ENCODE measurements at regions not wholly inside any gene's neighbourhood (a gene's known extent, or its start where the extent isn't known, plus 50 kb on each side); places are given as distances from the start of the nearest gene placed in this dataset.

DNA sequence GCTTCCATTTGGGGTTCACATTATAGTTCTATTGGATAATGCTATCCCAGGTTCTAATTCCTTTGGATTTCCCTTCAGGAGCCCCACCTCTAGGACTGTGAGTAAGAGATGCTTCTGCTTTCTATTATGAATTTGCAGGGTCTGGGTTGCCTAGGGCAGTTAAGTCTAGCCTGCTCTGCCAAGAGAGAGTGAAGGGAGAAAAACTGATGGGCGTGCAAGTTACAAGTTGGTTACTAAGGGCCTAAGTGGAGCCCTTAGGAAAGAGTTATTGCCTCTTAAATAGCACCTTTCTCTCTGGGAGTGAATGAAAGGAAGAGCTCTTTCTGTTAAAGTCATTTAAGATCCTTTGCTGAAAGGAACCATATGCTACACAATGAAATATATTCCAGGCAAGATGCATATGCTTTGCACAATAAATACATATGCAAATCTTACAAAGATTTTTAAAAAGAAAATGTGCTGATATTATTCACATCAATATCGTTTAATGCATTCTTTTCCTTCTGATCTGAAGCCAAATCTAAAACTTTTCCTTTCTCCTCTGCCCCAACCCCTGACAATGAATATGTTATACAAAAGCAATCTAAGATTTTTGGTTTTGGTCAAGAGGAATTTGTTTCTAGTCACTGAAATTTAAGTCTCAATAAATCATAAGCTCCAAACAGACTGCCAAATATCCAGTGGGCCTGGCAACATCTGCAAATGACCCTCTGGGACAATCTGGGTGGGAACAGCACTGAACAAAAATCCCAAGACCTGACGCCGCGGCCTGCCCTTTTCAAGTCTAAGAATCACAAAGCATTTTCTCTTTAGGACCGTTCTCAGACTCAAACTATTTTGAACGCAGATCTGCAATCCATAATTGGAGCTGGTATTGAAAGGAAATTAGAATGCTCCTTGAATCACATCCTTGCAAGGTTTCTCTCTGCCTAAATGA lies 586.7 kb downstream of the ETNK1 start:
- TF ChIP-seq CTCF (conservative IDR thresholded peaks at IDR 0.05; ENCODE audit: low read length) (no peak), EZH2phosphoT487 (IDR thresholded peaks at IDR 0.05; ENCODE audit: borderline replicate concordance) (no peak)

Measured in Loucy (cell line).